K562 (cell line): ENCODE measurements at regions not wholly inside any gene's neighbourhood (a gene's known extent, or its start where the extent isn't known, plus 50 kb on each side); places are given as distances from the start of the nearest gene placed in this dataset.

Experiments
- ATAC-seq: fragments of 200-7000 bp; cut with Tn5 transposase; 3 replicates; pipeline ENCODE4 v1.9.1; 2020; ENCODE audit warnings: moderate library complexity
- BruUV-seq: library from RNA; stranded (reverse); fragments of 400-500 nt; replicated peaks from 2 replicates; lab custom pipeline; 2021; lab: Mats Ljungman, UMichigan
- CTCF ChIA-PET: fragments of 300-600 bp; formaldehyde crosslinking; extraction: SDS; loops from one replicate; lab custom pipeline; 2021; ENCODE audit warnings: low intra/inter-chr PET ratio; lab: Yijun Ruan, JAX
- POLR2A ChIA-PET: fragments of 300-600, 350-650 bp; sonication (Branson Sonifier 250); formaldehyde crosslinking; extraction: SDS; loops from one replicate; lab custom pipeline; 2021; ENCODE audit warnings: antibody characterized with exemption, inconsistent platforms; lab: Yijun Ruan, JAX
- DNase-seq, 4 experiments: peaks; one replicate each; pipeline versions ENCODE4 v3.0.0 to v3.0.0-alpha.2; 2011 to 2018; ENCODE audit warnings: low spot score in 3 of 4, mixed read lengths in 3 of 4; ENCODE audit errors: extremely low read depth in 1 of 4
- FAIRE-seq: peaks from 2 replicates; lab custom pipeline; 2011; peaks lifted over from hg19 to GRCh38; lab: Jason Lieb, UNC
- H2AFZ ChIP-seq: 2 replicates; pipeline ENCODE4 v1.6.0; 2011; ENCODE audit warnings: low read depth, low read length, control low read depth, inconsistent platforms
- H3K27ac ChIP-seq: fragments of 200-600 bp; 3 replicates; pipeline ENCODE4 v1.8.0; 2011; ENCODE audit warnings: low read depth, mild to moderate bottlenecking, control low read depth, inconsistent platforms, low read length, moderate library complexity, mixed read lengths; ENCODE audit errors: extremely low read depth
- H3K27me3 ChIP-seq, 2 experiments: fragments of 300-600 bp in 1 of 2; 2 replicates in 1 of 2; 3 replicates in 1 of 2; pipeline versions ENCODE4 v1.6.0 to v1.8.0; 2011; ENCODE audit warnings: inconsistent platforms in 2 of 2, low read length in 2 of 2, mild to moderate bottlenecking in 1 of 2, mixed read lengths in 1 of 2, moderate library complexity in 1 of 2; ENCODE audit not compliant: control insufficient read depth in 2 of 2, insufficient read depth in 2 of 2
- H3K36me3 ChIP-seq: fragments of 300-600 bp; 3 replicates; pipeline ENCODE4 v1.8.0; 2011; ENCODE audit warnings: mild to moderate bottlenecking, low read length, inconsistent platforms; ENCODE audit not compliant: control insufficient read depth, insufficient read depth
- H3K4me1 ChIP-seq, 2 experiments: fragments of 200-600 bp in 1 of 2; replicated peaks in 1 of 2; 2 replicates in 1 of 2; 3 replicates in 1 of 2; pipeline versions ENCODE4 v1.5.1 to v1.8.0; 2011; ENCODE audit warnings: inconsistent platforms in 2 of 2, low read length in 2 of 2, mild to moderate bottlenecking in 1 of 2, mixed read lengths in 1 of 2, moderate library complexity in 1 of 2; ENCODE audit not compliant: control insufficient read depth in 2 of 2, insufficient read depth in 2 of 2
- H3K4me2 ChIP-seq: 2 replicates; pipeline ENCODE4 v1.6.1; 2011; ENCODE audit warnings: low read length, control low read depth, inconsistent platforms, mixed read lengths; ENCODE audit not compliant: insufficient read depth
- H3K4me3 ChIP-seq: fragments of 200-600 bp; sonication (generic), shearing (Covaris generic); 2 replicates; pipeline ENCODE4 v1.5.1; 2016; ENCODE audit warnings: control low read depth, inconsistent platforms
- H3K79me2 ChIP-seq: fragments of 200-600 bp; 3 replicates; pipeline ENCODE4 v1.8.0; 2011; ENCODE audit warnings: low read length, inconsistent platforms; ENCODE audit not compliant: control insufficient read depth, insufficient read depth
- H3K9ac ChIP-seq, 2 experiments: 2 replicates each; pipeline versions ENCODE4 v1.6.0 to v1.6.1; 2011; ENCODE audit warnings: low read depth in 2 of 2, low read length in 2 of 2, control low read depth in 1 of 2, inconsistent platforms in 1 of 2, mild to moderate bottlenecking in 1 of 2, mixed read lengths in 1 of 2; ENCODE audit not compliant: insufficient read depth in 1 of 2
- H3K9me1 ChIP-seq: one replicate; pipeline ENCODE4 v1.6.0; 2011; ENCODE audit warnings: inconsistent platforms, mild to moderate bottlenecking, low read length, moderate library complexity; ENCODE audit not compliant: control insufficient read depth, insufficient read depth
- H3K9me3 ChIP-seq: replicated peaks from 2 replicates; pipeline ENCODE4 v1.5.1; 2011; ENCODE audit warnings: low read depth, low read length, inconsistent platforms; ENCODE audit not compliant: control insufficient read depth, insufficient read depth
- H4K20me1 ChIP-seq: replicated peaks from 2 replicates; pipeline ENCODE4 v1.6.1; 2011; ENCODE audit warnings: low read length, inconsistent platforms, mixed read lengths; ENCODE audit not compliant: control insufficient read depth, insufficient read depth
- ATF7 ChIP-seq: fragments of 450-650 bp; IDR thresholded peaks from 2 replicates; pipeline ENCODE4 v1.7.1; 2014; ENCODE audit warnings: mild to moderate bottlenecking, moderate library complexity
- ETS2 ChIP-seq: IDR thresholded peaks from 2 replicates; pipeline ENCODE4 v1.6.1; 2016; ENCODE audit warnings: borderline replicate concordance, missing genetic modification characterization, mild to moderate bottlenecking, moderate library complexity, missing compliant biosample characterization; ENCODE audit not compliant: poor library complexity, severe bottlenecking
- SMARCB1 ChIP-seq: IDR thresholded peaks from 2 replicates; pipeline ENCODE4 v1.6.1; 2011; ENCODE audit warnings: improper control_type of control experiment, low read depth; ENCODE audit not compliant: insufficient read length
- TCF7 ChIP-seq: sonication (generic); IDR thresholded peaks from 2 replicates; pipeline ENCODE4 v1.6.1; 2016; ENCODE audit warnings: antibody characterized with exemption, borderline replicate concordance
- WGBS: fragments of 100-300 bp; shearing (Covaris generic); methylation state at CpG from one replicate; pipeline ENCODE4 v1.1.6; 2016; ENCODE audit warnings: low coverage, mixed read lengths; ENCODE audit not compliant: insufficient coverage; ENCODE audit errors: missing lambda C conversion rate; 5-methylcytosine and 5-hydroxymethylcytosine counted together
- in situ Hi-C: fragments of 300-500 bp; cut with MboI; formaldehyde crosslinking; loops from 4 replicates; pipeline ENCODE4 v1.15.0; 2018; ENCODE audit warnings: inconsistent platforms, mixed read lengths
- intact Hi-C: fragments of 100-400 bp; cut with micrococcal nuclease; formaldehyde crosslinking; loops from 2 replicates; pipeline ENCODE4 v1.14.2; 2022
- TF ChIP-seq, protein P1 (sequence below): fragments of 450-650 bp; IDR thresholded peaks from 2 replicates; pipeline ENCODE4 v1.6.1; 2016; ENCODE audit warnings: mild to moderate bottlenecking, moderate library complexity

DNA sequence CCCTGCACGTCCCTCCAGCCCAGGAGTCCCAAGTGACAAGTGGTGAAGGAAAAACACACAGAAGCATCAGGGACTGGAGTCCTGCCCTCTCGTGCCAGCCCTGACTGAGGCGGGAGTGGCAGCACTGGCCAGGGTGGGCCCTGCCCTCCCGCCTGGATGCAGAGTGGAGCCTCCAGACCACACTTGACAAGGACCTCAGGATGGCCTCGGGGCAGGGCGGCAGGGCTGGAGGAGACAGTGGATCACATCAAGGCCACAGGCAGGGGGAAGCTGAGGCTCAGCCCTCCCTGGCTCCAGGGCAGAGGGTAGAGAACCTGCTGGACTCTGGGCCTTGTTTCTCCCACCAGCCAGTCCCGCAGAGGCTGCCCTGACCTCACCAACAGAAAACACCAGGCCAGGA, 128.8 kb upstream of the CDH4 start:
- ATAC-seq (no peak), DNase-seq (no peak), FAIRE-seq (no peak)
- H2AFZ ChIP-seq = no peak overlapping the region
- no peaks in the 10 kb centered on the region for H3K9me3 ChIP-seq
- no TSS peak for BruUV-seq
- in situ Hi-C loops = no loop called here
- no peak for TF ChIP-seq ATF7
- no peak for TF ChIP-seq ETS2 (tag)
- no peak for TF ChIP-seq TCF7
- TF ChIP-seq SMARCB1 = no peak
- TF ChIP-seq, protein P1, sequence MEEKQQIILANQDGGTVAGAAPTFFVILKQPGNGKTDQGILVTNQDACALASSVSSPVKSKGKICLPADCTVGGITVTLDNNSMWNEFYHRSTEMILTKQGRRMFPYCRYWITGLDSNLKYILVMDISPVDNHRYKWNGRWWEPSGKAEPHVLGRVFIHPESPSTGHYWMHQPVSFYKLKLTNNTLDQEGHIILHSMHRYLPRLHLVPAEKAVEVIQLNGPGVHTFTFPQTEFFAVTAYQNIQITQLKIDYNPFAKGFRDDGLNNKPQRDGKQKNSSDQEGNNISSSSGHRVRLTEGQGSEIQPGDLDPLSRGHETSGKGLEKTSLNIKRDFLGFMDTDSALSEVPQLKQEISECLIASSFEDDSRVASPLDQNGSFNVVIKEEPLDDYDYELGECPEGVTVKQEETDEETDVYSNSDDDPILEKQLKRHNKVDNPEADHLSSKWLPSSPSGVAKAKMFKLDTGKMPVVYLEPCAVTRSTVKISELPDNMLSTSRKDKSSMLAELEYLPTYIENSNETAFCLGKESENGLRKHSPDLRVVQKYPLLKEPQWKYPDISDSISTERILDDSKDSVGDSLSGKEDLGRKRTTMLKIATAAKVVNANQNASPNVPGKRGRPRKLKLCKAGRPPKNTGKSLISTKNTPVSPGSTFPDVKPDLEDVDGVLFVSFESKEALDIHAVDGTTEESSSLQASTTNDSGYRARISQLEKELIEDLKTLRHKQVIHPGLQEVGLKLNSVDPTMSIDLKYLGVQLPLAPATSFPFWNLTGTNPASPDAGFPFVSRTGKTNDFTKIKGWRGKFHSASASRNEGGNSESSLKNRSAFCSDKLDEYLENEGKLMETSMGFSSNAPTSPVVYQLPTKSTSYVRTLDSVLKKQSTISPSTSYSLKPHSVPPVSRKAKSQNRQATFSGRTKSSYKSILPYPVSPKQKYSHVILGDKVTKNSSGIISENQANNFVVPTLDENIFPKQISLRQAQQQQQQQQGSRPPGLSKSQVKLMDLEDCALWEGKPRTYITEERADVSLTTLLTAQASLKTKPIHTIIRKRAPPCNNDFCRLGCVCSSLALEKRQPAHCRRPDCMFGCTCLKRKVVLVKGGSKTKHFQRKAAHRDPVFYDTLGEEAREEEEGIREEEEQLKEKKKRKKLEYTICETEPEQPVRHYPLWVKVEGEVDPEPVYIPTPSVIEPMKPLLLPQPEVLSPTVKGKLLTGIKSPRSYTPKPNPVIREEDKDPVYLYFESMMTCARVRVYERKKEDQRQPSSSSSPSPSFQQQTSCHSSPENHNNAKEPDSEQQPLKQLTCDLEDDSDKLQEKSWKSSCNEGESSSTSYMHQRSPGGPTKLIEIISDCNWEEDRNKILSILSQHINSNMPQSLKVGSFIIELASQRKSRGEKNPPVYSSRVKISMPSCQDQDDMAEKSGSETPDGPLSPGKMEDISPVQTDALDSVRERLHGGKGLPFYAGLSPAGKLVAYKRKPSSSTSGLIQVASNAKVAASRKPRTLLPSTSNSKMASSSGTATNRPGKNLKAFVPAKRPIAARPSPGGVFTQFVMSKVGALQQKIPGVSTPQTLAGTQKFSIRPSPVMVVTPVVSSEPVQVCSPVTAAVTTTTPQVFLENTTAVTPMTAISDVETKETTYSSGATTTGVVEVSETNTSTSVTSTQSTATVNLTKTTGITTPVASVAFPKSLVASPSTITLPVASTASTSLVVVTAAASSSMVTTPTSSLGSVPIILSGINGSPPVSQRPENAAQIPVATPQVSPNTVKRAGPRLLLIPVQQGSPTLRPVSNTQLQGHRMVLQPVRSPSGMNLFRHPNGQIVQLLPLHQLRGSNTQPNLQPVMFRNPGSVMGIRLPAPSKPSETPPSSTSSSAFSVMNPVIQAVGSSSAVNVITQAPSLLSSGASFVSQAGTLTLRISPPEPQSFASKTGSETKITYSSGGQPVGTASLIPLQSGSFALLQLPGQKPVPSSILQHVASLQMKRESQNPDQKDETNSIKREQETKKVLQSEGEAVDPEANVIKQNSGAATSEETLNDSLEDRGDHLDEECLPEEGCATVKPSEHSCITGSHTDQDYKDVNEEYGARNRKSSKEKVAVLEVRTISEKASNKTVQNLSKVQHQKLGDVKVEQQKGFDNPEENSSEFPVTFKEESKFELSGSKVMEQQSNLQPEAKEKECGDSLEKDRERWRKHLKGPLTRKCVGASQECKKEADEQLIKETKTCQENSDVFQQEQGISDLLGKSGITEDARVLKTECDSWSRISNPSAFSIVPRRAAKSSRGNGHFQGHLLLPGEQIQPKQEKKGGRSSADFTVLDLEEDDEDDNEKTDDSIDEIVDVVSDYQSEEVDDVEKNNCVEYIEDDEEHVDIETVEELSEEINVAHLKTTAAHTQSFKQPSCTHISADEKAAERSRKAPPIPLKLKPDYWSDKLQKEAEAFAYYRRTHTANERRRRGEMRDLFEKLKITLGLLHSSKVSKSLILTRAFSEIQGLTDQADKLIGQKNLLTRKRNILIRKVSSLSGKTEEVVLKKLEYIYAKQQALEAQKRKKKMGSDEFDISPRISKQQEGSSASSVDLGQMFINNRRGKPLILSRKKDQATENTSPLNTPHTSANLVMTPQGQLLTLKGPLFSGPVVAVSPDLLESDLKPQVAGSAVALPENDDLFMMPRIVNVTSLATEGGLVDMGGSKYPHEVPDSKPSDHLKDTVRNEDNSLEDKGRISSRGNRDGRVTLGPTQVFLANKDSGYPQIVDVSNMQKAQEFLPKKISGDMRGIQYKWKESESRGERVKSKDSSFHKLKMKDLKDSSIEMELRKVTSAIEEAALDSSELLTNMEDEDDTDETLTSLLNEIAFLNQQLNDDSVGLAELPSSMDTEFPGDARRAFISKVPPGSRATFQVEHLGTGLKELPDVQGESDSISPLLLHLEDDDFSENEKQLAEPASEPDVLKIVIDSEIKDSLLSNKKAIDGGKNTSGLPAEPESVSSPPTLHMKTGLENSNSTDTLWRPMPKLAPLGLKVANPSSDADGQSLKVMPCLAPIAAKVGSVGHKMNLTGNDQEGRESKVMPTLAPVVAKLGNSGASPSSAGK = no peak
- H3K36me3 ChIP-seq = no peaks in the 10 kb centered on the region
- H3K79me2 ChIP-seq = no peaks in the 10 kb centered on the region
- H4K20me1 ChIP-seq = no peaks in the 10 kb centered on the region; the same call in 1 of the 2 replicates
- ChIA-PET POLR2A (no interaction called here), CTCF (no interaction called here)
- 0% methylated on average over 7 of the region's 7 CpGs for WGBS
- H3K4me1 ChIP-seq = no peaks in the 10 kb centered on the region
- H3K9me1 ChIP-seq = no peaks in the 10 kb centered on the region
- intact Hi-C loops = loop anchor here (5.0 kb wide), 2 partner anchors 911 to 1066 kb away; no protein-coding TSS in a partner anchor
- H3K4me2 ChIP-seq = no peak overlapping the region
- H3K9ac ChIP-seq = no peak overlapping the region; a peak in 1 of 4 replicates
- H3K27ac ChIP-seq = no peak overlapping the region
- H3K4me3 ChIP-seq = no peak overlapping the region
- H3K27me3 ChIP-seq = peaks cover 2 to 42% of the 10 kb centered on the region in 2 experiments; a peak in 3 of 5 replicates
